ENCODE measurements at regions not wholly inside any gene's neighbourhood (a gene's known extent, or its start where the extent isn't known, plus 50 kb on each side); places are given as distances from the start of the nearest gene placed in this dataset.

DNA sequence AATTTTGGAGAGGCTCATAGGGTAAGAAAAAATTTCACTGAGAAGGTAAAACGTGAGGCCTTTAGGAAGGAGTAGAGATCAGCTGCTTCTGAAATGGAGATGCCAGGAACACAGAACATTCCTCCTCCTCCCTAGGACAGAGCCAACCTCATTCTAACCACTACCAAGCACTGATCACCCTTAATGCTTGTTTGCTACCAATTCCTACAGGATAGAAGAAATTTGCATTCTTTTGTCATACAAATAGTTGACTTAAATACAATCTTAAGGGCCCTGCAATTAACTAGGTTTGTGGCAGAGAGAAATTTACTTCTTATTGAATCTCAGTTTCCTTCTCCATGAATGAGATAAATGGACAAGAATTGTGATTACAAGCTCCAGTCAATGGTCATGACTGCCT lies 780.2 kb upstream of the WWC1 start:
- DNase-seq: no peak
- Histone ChIP-seq H3K9me3 (replicated peaks) (no peaks in the 10 kb centered on the region), H3K4me3 (no peak overlapping the region), H3K4me1 (no peaks in the 10 kb centered on the region), H3K27ac (no peak overlapping the region), H3K36me3 (no peaks in the 10 kb centered on the region), H3K27me3 (peaks cover 3% of the 10 kb centered on the region; the same call in 1 of the 2 replicates)

- Histone ChIP-seq H3K4me3 (no peak overlapping the region), H3K4me1 (no peaks in the 10 kb centered on the region), H3K27me3 (peaks cover 3% of the 10 kb centered on the region; the same call in 1 of the 2 replicates), H3K36me3 (no peaks in the 10 kb centered on the region), H3K9me3 (replicated peaks) (no peaks in the 10 kb centered on the region), H3K27ac (no peak overlapping the region)
- DNase-seq: no peak
Measured at GRCh38 chr5:167512111-167512510, 779.3 kb upstream of the WWC1 start.

- no peak overlapping the region for H3K27ac ChIP-seq
Measured at GRCh38 chr5:167513381-167513780, 778.1 kb upstream of the WWC1 start.

GRCh38 chr5:167514461-167514860 lies 777.0 kb upstream of the WWC1 start:
- Histone ChIP-seq H3K9me3 (replicated peaks) (no peaks in the 10 kb centered on the region), H3K4me3 (no peak overlapping the region), H3K27me3 (peaks cover 3% of the 10 kb centered on the region; the same call in 1 of the 2 replicates), H3K4me1 (no peaks in the 10 kb centered on the region), H3K36me3 (no peaks in the 10 kb centered on the region), H3K27ac (no peak overlapping the region)
- DNase-seq: no peak

More at GRCh38 chr5:167513381-167513780, 778.1 kb upstream of the WWC1 start:
- no peaks in the 10 kb centered on the region for H3K36me3 ChIP-seq
- no peaks in the 10 kb centered on the region for H3K9me3 ChIP-seq (replicated peaks)
- H3K27me3 ChIP-seq: peaks cover 3% of the 10 kb centered on the region; the same call in 1 of the 2 replicates
- DNase-seq: peak; percentile 8 to 24
- H3K4me1 ChIP-seq: no peaks in the 10 kb centered on the region
- no peak overlapping the region for H3K4me3 ChIP-seq

DNA sequence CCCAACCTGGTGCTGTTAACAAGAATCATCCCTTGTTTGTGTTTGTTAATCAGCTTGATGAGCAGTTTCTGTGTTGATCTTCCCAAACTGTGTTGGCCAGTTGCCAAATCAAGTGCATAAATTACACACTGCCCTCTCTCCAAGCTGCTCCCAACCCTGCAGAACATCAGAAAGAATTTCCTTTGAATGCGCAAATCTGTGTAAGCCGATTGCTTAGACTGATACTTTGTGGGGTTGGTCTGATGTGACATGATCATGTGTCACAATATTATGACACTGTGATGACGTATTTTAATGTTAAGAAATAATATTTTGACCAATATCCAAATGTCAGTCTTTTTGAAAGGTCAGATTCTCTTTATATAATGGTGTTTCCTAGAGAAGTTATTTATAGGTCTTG lies 766.4 kb upstream of the WWC1 start:
- DNase-seq: no peak
- Histone ChIP-seq H3K4me1 (no peaks in the 10 kb centered on the region), H3K27me3 (no peaks in the 10 kb centered on the region), H3K36me3 (no peaks in the 10 kb centered on the region), H3K27ac (no peak overlapping the region), H3K9me3 (replicated peaks) (no peaks in the 10 kb centered on the region), H3K4me3 (no peak overlapping the region)

DNA sequence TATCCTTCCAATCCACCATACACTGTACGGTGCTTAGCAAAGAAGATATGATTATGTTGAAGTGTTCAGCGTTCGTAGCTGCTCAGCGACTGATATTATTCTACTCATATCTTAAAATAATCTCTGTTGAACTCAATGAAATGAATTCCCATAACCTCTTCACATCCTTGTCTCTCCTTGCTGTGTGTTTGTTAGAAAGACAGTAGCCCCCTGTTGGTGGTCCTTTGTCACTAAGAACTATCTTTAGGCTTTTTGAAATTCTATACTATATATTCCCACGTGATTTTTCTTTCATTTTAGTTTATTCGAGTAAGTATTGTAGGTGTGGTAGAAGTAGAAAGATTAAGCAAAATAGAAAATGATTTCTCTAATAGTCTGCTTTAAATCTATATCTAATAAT lies 762.8 kb upstream of the WWC1 start:
- Histone ChIP-seq H3K27me3 (no peaks in the 10 kb centered on the region; the same call in 1 of the 2 replicates), H3K27ac (no peak overlapping the region), H3K36me3 (no peaks in the 10 kb centered on the region), H3K4me3 (no peak overlapping the region), H3K9me3 (replicated peaks) (no peaks in the 10 kb centered on the region), H3K4me1 (no peaks in the 10 kb centered on the region)
- no peak for DNase-seq

DNA sequence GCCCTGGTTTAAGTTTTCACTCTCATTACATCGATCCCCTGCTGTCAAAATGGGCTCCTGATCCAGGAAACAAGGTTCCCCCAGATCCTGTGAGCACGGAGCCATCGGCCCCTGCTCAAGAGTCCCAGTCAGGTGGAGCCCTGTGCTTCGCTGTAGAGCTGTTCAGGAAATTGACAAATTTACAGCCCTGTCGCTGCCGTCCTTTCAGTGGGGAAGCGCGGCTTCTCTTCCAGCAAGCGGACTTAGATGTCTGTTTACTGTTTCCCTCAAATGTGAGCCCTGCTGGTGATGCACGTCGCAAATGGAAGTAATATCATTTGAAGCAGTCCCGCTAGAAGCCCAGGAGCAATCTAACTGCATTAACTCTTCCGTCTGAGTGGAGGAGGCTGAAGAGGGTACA lies 760.9 kb upstream of the WWC1 start:
- H3K36me3 ChIP-seq: no peaks in the 10 kb centered on the region
- H3K27ac ChIP-seq: no peak overlapping the region
- no peak for DNase-seq
- H3K4me3 ChIP-seq: no peak overlapping the region
- no peaks in the 10 kb centered on the region for H3K4me1 ChIP-seq
- no peaks in the 10 kb centered on the region for H3K9me3 ChIP-seq (replicated peaks)
- no peaks in the 10 kb centered on the region; the same call in 1 of the 2 replicates for H3K27me3 ChIP-seq

DNA sequence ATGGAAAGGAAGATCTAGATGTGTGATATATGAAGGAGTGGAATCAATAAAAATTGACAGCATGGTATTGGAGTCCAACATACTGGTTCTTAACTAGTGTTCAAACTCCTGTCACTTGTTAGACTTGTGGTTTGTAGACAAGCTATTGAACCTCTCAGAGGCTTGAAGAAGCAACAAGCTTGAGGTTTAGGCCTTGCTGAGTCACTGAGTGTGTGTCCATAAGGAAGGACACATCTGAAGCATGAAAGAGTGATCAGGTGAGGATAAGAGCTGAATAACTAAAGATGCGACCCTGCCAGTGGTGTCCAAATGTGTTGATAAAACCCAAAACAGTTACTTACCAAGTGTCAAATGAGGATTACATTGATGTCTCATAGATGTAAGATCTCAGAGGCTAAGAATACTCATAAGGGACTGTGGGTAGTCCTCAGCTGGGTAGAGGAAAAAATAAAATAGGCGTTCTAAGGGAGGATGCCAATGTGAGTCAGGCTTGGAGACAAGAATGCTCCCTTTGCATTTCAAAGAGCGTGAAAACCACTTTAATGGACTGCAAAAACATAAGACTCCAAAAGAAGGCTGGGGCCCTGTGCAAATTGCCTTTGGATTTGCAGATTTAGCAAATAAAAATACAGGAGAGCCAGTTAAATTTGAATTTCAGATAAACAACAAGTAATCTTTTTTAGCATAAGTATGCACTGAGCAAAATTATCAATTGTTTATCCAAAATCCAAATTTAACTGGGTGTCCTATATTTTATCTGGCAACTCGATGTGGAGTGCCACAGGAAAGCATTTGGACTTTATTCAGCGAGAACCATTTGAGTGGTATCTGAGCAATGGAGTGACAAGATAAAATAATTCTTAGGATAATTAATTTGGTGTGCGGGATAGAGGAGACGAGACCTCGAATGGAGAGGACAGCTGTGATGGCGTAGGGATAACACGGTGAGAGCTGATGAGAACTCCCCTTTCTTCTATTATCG lies 757.3 kb upstream of the WWC1 start:
- no peak for DNase-seq
- no peaks in the 10 kb centered on the region; the same call in 1 of the 2 replicates for H3K27me3 ChIP-seq
- H3K4me1 ChIP-seq: no peaks in the 10 kb centered on the region
- no peak overlapping the region for H3K4me3 ChIP-seq
- no peaks in the 10 kb centered on the region for H3K9me3 ChIP-seq (replicated peaks)
- H3K27ac ChIP-seq: no peak overlapping the region
- no peaks in the 10 kb centered on the region for H3K36me3 ChIP-seq

DNA sequence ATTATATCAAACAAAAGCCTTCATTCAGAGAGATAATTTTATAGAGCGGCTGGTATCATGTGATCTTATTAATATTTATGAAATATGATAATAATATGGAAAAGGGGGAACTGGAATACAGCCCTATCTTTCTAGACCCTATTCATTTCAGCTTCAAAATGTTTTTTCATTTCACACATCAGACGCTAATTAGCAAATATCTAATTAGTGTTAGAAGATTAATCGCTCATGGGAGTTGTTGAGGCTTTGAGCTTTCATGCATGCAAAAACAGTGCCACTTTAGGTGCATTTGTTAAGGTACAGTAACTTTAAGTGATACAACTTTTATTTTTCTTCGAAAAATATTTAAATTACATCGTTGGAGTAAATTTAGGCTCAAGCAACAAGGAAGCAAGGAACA lies 751.7 kb upstream of the WWC1 start:
- no peak overlapping the region for H3K4me3 ChIP-seq
- peaks cover 4% of the 10 kb centered on the region; the same call in 1 of the 2 replicates for H3K4me1 ChIP-seq
- H3K27ac ChIP-seq: no peak overlapping the region
- DNase-seq: no peak
- H3K36me3 ChIP-seq: no peaks in the 10 kb centered on the region
- H3K27me3 ChIP-seq: no peaks in the 10 kb centered on the region
- no peaks in the 10 kb centered on the region for H3K9me3 ChIP-seq (replicated peaks)

GRCh38 chr5:167546270-167546669 lies 745.2 kb upstream of the WWC1 start:
- no peaks in the 10 kb centered on the region for H3K9me3 ChIP-seq (replicated peaks)
- H3K4me3 ChIP-seq: no peak overlapping the region
- H3K27ac ChIP-seq: no peak overlapping the region
- peaks cover 6% of the 10 kb centered on the region; the same call in 1 of the 2 replicates for H3K4me1 ChIP-seq
- no peaks in the 10 kb centered on the region for H3K36me3 ChIP-seq
- no peaks in the 10 kb centered on the region for H3K27me3 ChIP-seq
- no peak for DNase-seq

DNA sequence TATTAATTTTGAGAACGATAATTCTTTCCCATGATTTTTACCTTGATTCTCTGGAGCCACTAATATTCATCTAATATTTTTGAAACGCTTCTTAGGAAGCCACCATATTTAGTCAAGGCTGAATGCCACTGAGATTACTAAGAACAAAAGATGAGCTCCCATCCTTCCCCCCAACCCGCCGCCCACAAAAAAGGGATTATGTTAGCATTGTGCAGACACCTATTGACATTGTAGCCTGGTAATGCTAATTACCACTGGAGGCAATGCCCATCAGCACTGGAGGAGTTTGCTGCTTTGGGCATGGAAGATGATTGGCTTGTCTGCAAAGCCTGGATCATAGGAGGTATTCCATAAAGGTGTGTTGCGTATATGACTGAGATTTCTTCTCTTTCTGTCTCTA lies 739.1 kb upstream of the WWC1 start:
- 0 out of 2 replicates have a peak, but pooled peaks cover 5% of the 10 kb centered on the region for H3K27me3 ChIP-seq
- no peaks in the 10 kb centered on the region for H3K4me1 ChIP-seq
- no peak for DNase-seq
- H3K36me3 ChIP-seq: no peaks in the 10 kb centered on the region
- no peak overlapping the region for H3K4me3 ChIP-seq
- H3K27ac ChIP-seq: no peak overlapping the region
- H3K9me3 ChIP-seq (replicated peaks): no peaks in the 10 kb centered on the region

- H3K9me3 ChIP-seq (replicated peaks): no peaks in the 10 kb centered on the region
- 0 out of 2 replicates have a peak, but pooled peaks cover 5% of the 10 kb centered on the region for H3K27me3 ChIP-seq
- H3K27ac ChIP-seq: no peak overlapping the region
- H3K4me3 ChIP-seq: no peak overlapping the region
- H3K36me3 ChIP-seq: no peaks in the 10 kb centered on the region
- no peaks in the 10 kb centered on the region for H3K4me1 ChIP-seq
- DNase-seq: no peak
Measured at GRCh38 chr5:167553511-167553910, 737.9 kb upstream of the WWC1 start.

GRCh38 chr5:167554564-167555290 lies 736.7 kb upstream of the WWC1 start:
- no peaks in the 10 kb centered on the region for H3K4me1 ChIP-seq
- DNase-seq: no peak
- H3K27ac ChIP-seq: no peak overlapping the region
- H3K4me3 ChIP-seq: no peak overlapping the region
- H3K9me3 ChIP-seq (replicated peaks): no peaks in the 10 kb centered on the region
- 0 out of 2 replicates have a peak, but pooled peaks cover 5% of the 10 kb centered on the region for H3K27me3 ChIP-seq
- H3K36me3 ChIP-seq: no peaks in the 10 kb centered on the region

- Histone ChIP-seq H3K4me1 (no peaks in the 10 kb centered on the region), H3K9me3 (replicated peaks) (no peaks in the 10 kb centered on the region), H3K36me3 (no peaks in the 10 kb centered on the region), H3K4me3 (no peak overlapping the region), H3K27me3 (0 out of 2 replicates have a peak, but pooled peaks cover 5% of the 10 kb centered on the region), H3K27ac (no peak overlapping the region)
- DNase-seq: no peak
Measured at GRCh38 chr5:167555565-167556166, 735.8 kb upstream of the WWC1 start.

- H3K4me3 ChIP-seq: no peak overlapping the region
- H3K4me1 ChIP-seq: no peaks in the 10 kb centered on the region
- no peaks in the 10 kb centered on the region for H3K9me3 ChIP-seq (replicated peaks)
- no peaks in the 10 kb centered on the region for H3K36me3 ChIP-seq
- no peak overlapping the region for H3K27ac ChIP-seq
- H3K27me3 ChIP-seq: 0 out of 2 replicates have a peak, but pooled peaks cover 5% of the 10 kb centered on the region
- DNase-seq: no peak
Measured at GRCh38 chr5:167557359-167557758, 734.1 kb upstream of the WWC1 start.
